ENCODE measurements at regions not wholly inside any gene's neighbourhood (a gene's known extent, or its start where the extent isn't known, plus 50 kb on each side); places are given as distances from the start of the nearest gene placed in this dataset.

- no peak for TF ChIP-seq POLR2AphosphoS5 (IDR thresholded peaks at IDR 0.05)
- TF ChIP-seq CTCF (IDR thresholded peaks at IDR 0.05 in 8 of 11, conservative IDR thresholded peaks at IDR 0.05 in 3 of 11), result no peak
- TF ChIP-seq POLR2A (IDR thresholded peaks at IDR 0.05), result no peak
These were observed 141.3 kb downstream of the PRL start for GRCh38 chr6:22155551-22155950.
